HG03342 (cell line): ENCODE measurements at regions not wholly inside any gene's neighbourhood (a gene's known extent, or its start where the extent isn't known, plus 50 kb on each side); places are given as distances from the start of the nearest gene placed in this dataset.

Source experiments
- ATAC-seq: cut with Tn5 transposase; IDR thresholded peaks from one replicate; pipeline ENCODE4 v1.9.1; 2021; ENCODE audit warnings: mild to moderate bottlenecking, moderate library complexity; ENCODE audit not compliant: unreplicated experiment

GRCh38 chr1:39085174-39085573 lies 59.0 kb downstream of the NDUFS5 start:
- no peak for ATAC-seq

- no peak for ATAC-seq
These were observed 60.2 kb downstream of the NDUFS5 start for GRCh38 chr1:39086386-39086785.

- ATAC-seq, result no peak
These were observed 60.8 kb downstream of the NDUFS5 start for GRCh38 chr1:39086865-39087409.

- ATAC-seq, result no peak
These were observed 61.3 kb downstream of the NDUFS5 start for GRCh38 chr1:39087435-39087834.

GRCh38 chr1:39088658-39089057 lies 62.5 kb downstream of the NDUFS5 start:
- ATAC-seq, result no peak

GRCh38 chr1:39089931-39090521 lies 63.9 kb downstream of the NDUFS5 start:
- ATAC-seq, result no peak

- no peak for ATAC-seq
These were observed 64.7 kb downstream of the NDUFS5 start for GRCh38 chr1:39090757-39091380.

- no peak for ATAC-seq
These were observed 65.9 kb downstream of the NDUFS5 start for GRCh38 chr1:39091845-39092645.

GRCh38 chr1:39094685-39095084 lies 68.5 kb downstream of the NDUFS5 start:
- no peak for ATAC-seq

GRCh38 chr1:39098546-39099250 lies 72.5 kb downstream of the NDUFS5 start:
- ATAC-seq, result no peak

GRCh38 chr1:39102537-39103327 lies 76.6 kb downstream of the NDUFS5 start:
- ATAC-seq, result peak; percentile 31

GRCh38 chr1:39103328-39104157 lies 77.4 kb downstream of the NDUFS5 start:
- ATAC-seq, result no peak

GRCh38 chr1:39104158-39105060 lies 78.3 kb downstream of the NDUFS5 start:
- ATAC-seq, result no peak

- ATAC-seq, result peak; percentile 48
These were observed 79.1 kb downstream of the NDUFS5 start for GRCh38 chr1:39105061-39105840.

GRCh38 chr1:39105841-39106765 lies 80.0 kb downstream of the NDUFS5 start:
- peak; percentile 29 for ATAC-seq

GRCh38 chr1:39106801-39107327 lies 80.7 kb downstream of the NDUFS5 start:
- no peak for ATAC-seq
